ENCODE measurements at regions not wholly inside any gene's neighbourhood (a gene's known extent, or its start where the extent isn't known, plus 50 kb on each side); places are given as distances from the start of the nearest gene placed in this dataset.

- no peak for TF ChIP-seq CTCF (IDR thresholded peaks at IDR 0.05; ENCODE audit: insufficient read depth, low read depth, low read length, missing control alignments)
- no peak overlapping the region for H3K4me3 ChIP-seq (ENCODE audit: low read depth, low read length)
- DNase-seq (ENCODE audit: low read depth) = no peak
These were observed 154.3 kb upstream of the BRINP1 start for GRCh38 chr9:119523508-119523907.

- TF ChIP-seq CTCF (IDR thresholded peaks at IDR 0.05; ENCODE audit: insufficient read depth, low read depth, low read length, missing control alignments) = no peak
- H3K4me3 ChIP-seq (ENCODE audit: low read depth, low read length) = no peak overlapping the region
These were observed 153.1 kb upstream of the BRINP1 start for GRCh38 chr9:119522381-119522780.

GRCh38 chr9:119509291-119509905 is 140.2 kb upstream of the BRINP1 start:
- DNase-seq (ENCODE audit: low read depth) = no peak
- no peak for TF ChIP-seq CTCF (IDR thresholded peaks at IDR 0.05; ENCODE audit: insufficient read depth, low read depth, low read length, missing control alignments)
- H3K4me3 ChIP-seq (ENCODE audit: low read depth, low read length) = no peak overlapping the region

More at GRCh38 chr9:119522381-119522780, 153.1 kb upstream of the BRINP1 start:
- DNase-seq (ENCODE audit: low read depth) = no peak

- TF ChIP-seq CTCF (IDR thresholded peaks at IDR 0.05; ENCODE audit: insufficient read depth, low read depth, low read length, missing control alignments) = no peak
- no peak for DNase-seq (ENCODE audit: low read depth)
- H3K4me3 ChIP-seq (ENCODE audit: low read depth, low read length) = no peak overlapping the region
These were observed 132.1 kb upstream of the BRINP1 start for GRCh38 chr9:119501374-119501773.

GRCh38 chr9:119500072-119500771 is 131.0 kb upstream of the BRINP1 start:
- H3K4me3 ChIP-seq (ENCODE audit: low read depth, low read length) = no peak overlapping the region
- DNase-seq (ENCODE audit: low read depth) = no peak
- TF ChIP-seq CTCF (IDR thresholded peaks at IDR 0.05; ENCODE audit: insufficient read depth, low read depth, low read length, missing control alignments) = no peak

- no peak overlapping the region for H3K4me3 ChIP-seq (ENCODE audit: low read depth, low read length)
- no peak for TF ChIP-seq CTCF (IDR thresholded peaks at IDR 0.05; ENCODE audit: insufficient read depth, low read depth, low read length, missing control alignments)
- no peak for DNase-seq (ENCODE audit: low read depth)
These were observed 118.0 kb upstream of the BRINP1 start for GRCh38 chr9:119487118-119487827.
